ENCODE measurements at regions not wholly inside any gene's neighbourhood (a gene's known extent, or its start where the extent isn't known, plus 50 kb on each side); places are given as distances from the start of the nearest gene placed in this dataset.
"Not testable (repeated sequence)": the region's sequence is repeated elsewhere in the genome, so short reads cannot be mapped to it uniquely, and the experiment has no call there.

- Histone ChIP-seq H3K9ac (ENCODE audit: low read depth in 1 of 2, low read length in 2 of 2) (no peak overlapping the region), H3K4me1 (ENCODE audit: control insufficient read depth in 2 of 2, insufficient read depth in 2 of 2, low read length in 2 of 2) (no peaks in the 10 kb centered on the region), H3K4me3 (ENCODE audit: low read length in 2 of 2) (no peak overlapping the region), H3K27ac (ENCODE audit: low read depth in 2 of 2, low read length in 2 of 2) (no peak overlapping the region), H3K36me3 (ENCODE audit: control insufficient read depth in 2 of 2, insufficient read depth in 2 of 2, low read length in 2 of 2) (no peaks in the 10 kb centered on the region), H3K27me3 (ENCODE audit: control insufficient read depth in 2 of 2, insufficient read depth in 2 of 2, low read length in 2 of 2) (no peaks in the 10 kb centered on the region), H3K9me3 (ENCODE audit: control insufficient read depth in 2 of 2, low read length in 2 of 2) (no peaks in the 10 kb centered on the region)
Observed at GRCh38 chr4:117575850-117576249, 458.4 kb upstream of the NDST3 start.

DNA sequence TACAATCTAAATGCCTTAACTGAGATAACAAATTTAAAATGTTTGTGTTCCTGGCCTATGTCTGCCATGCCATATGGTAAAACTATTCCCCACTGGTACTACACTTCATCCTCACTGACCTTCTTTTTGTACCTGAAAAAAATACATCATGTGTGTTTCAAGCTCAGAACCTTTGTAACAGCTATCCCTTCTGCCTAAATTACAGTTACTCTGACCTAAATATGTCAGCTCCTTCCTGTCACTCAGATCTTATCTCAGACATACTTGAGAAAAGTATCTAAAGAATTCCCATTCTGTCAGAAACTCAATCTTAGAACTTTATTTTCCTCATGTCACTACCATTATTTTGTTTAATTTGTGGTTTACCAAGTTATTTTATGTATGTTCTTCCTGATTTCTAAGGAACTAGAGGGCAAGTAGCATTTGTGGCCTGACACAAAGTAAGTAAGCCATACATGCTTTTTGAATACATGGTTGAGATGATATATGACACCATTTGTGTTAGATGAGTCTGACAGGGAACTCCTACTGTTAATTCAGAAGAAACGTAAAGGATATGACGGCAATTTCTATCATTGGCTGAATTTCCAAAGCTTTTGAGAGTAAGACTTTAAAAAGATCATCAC lies 456.5 kb upstream of the NDST3 start:
- H3K27ac ChIP-seq (ENCODE audit: low read depth in 2 of 2, low read length in 2 of 2): no peak overlapping the region
- H3K36me3 ChIP-seq (ENCODE audit: control insufficient read depth in 2 of 2, insufficient read depth in 2 of 2, low read length in 2 of 2): no peaks in the 10 kb centered on the region

DNA sequence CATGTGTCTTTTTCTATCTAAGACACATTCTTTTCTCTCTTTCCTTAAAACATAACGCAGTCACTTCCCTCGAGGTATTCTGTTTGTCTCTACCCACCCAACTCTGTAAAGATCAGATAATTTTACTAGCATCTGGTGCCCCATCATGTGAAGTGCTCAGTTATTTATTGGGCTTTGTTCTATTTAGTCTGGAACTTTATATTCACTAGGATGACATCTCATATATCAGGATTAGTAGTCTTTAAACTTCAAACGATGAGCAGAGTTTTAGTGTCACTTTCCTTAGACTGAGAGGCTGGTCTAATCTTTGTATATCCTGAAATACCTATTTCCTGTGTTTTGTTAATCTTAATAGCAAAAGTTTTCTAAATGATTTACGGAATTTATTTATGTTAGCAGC lies 445.5 kb upstream of the NDST3 start:
- Histone ChIP-seq H3K4me3 (ENCODE audit: low read length in 2 of 2) (no peak overlapping the region), H3K27ac (ENCODE audit: low read depth in 2 of 2, low read length in 2 of 2) (no peak overlapping the region)

More for the DNA sequence above, 456.5 kb upstream of the NDST3 start:
- no peaks in the 10 kb centered on the region for H3K4me1 ChIP-seq (ENCODE audit: control insufficient read depth in 2 of 2, insufficient read depth in 2 of 2, low read length in 2 of 2)
- no peaks in the 10 kb centered on the region for H3K9me3 ChIP-seq (ENCODE audit: control insufficient read depth in 2 of 2, low read length in 2 of 2)
- H3K4me3 ChIP-seq (ENCODE audit: low read length in 2 of 2): no peak overlapping the region
- H3K9ac ChIP-seq (ENCODE audit: low read depth in 1 of 2, low read length in 2 of 2): no peak overlapping the region
- H3K27me3 ChIP-seq (ENCODE audit: control insufficient read depth in 2 of 2, insufficient read depth in 2 of 2, low read length in 2 of 2): no peaks in the 10 kb centered on the region

DNA sequence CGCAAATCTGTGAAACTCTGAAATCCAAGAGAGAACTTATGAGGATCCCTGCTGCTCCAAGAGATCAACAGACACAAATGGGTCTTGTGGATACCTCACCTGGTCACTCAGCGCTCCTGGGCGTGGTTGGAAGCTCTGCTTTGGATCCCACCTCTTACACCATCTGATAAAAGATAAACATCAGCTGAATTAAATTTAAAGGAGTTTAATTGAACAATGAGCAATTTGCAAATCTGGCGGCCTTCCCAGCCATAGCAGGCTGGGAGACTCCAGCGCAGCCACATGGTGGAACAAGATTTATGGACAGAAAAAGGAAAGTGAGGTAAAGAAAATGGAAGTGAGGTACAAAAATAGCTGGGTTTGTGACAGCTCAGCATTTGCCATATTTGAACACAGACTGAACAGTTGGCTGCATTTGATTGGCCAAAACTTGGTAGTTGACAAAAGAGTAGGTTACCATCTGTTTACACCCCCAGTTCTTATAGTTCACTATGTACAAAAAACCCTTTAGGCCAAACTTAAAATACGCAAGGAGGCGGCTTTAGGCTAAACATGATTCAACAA lies 437.3 kb upstream of the NDST3 start:
- no peak overlapping the region for H3K9ac ChIP-seq (ENCODE audit: low read depth in 1 of 2, low read length in 2 of 2)
- no peaks in the 10 kb centered on the region for H3K36me3 ChIP-seq (ENCODE audit: control insufficient read depth in 2 of 2, insufficient read depth in 2 of 2, low read length in 2 of 2)
- H3K27ac ChIP-seq (ENCODE audit: low read depth in 2 of 2, low read length in 2 of 2): no peak overlapping the region
- no peak overlapping the region for H3K4me3 ChIP-seq (ENCODE audit: low read length in 2 of 2)
- no peaks in the 10 kb centered on the region for H3K9me3 ChIP-seq (ENCODE audit: control insufficient read depth in 2 of 2, low read length in 2 of 2)
- H3K27me3 ChIP-seq (ENCODE audit: control insufficient read depth in 2 of 2, insufficient read depth in 2 of 2, low read length in 2 of 2): no peaks in the 10 kb centered on the region
- no peaks in the 10 kb centered on the region for H3K4me1 ChIP-seq (ENCODE audit: control insufficient read depth in 2 of 2, insufficient read depth in 2 of 2, low read length in 2 of 2)

More for the DNA sequence above, 445.5 kb upstream of the NDST3 start:
- H3K9ac ChIP-seq (ENCODE audit: low read depth in 1 of 2, low read length in 2 of 2): no peak overlapping the region
- H3K4me1 ChIP-seq (ENCODE audit: control insufficient read depth in 2 of 2, insufficient read depth in 2 of 2, low read length in 2 of 2): no peaks in the 10 kb centered on the region
- no peaks in the 10 kb centered on the region for H3K36me3 ChIP-seq (ENCODE audit: control insufficient read depth in 2 of 2, insufficient read depth in 2 of 2, low read length in 2 of 2)
- no peaks in the 10 kb centered on the region for H3K9me3 ChIP-seq (ENCODE audit: control insufficient read depth in 2 of 2, low read length in 2 of 2)
- H3K27me3 ChIP-seq (ENCODE audit: control insufficient read depth in 2 of 2, insufficient read depth in 2 of 2, low read length in 2 of 2): no peaks in the 10 kb centered on the region

DNA sequence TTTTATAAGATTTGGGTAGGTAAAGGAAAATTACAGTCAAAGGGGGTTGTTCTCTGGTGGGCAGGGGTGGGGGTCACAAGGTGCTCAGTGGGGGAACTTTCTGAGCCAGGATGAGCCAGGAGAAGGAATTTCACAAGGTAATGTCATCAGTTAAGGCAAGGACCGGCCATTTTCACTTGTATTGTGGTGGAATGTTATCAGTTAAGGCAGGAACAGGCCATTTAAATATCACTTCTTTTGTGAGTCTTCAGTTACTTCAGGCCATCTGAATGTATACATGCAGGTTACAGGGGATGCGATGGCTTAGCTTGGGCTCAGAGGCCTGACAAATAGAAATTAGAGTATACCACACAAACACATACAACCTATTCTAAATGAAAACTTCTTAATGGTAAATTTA lies 434.9 kb upstream of the NDST3 start:
- H3K36me3 ChIP-seq (ENCODE audit: control insufficient read depth in 2 of 2, insufficient read depth in 2 of 2, low read length in 2 of 2); H3K9me3 ChIP-seq (ENCODE audit: control insufficient read depth in 2 of 2, low read length in 2 of 2); H3K4me1 ChIP-seq (ENCODE audit: control insufficient read depth in 2 of 2, insufficient read depth in 2 of 2, low read length in 2 of 2); H3K27me3 ChIP-seq (ENCODE audit: control insufficient read depth in 2 of 2, insufficient read depth in 2 of 2, low read length in 2 of 2); H3K4me3 ChIP-seq (ENCODE audit: low read length in 2 of 2); H3K9ac ChIP-seq (ENCODE audit: low read depth in 1 of 2, low read length in 2 of 2); H3K27ac ChIP-seq (ENCODE audit: low read depth in 2 of 2, low read length in 2 of 2): not testable (repeated sequence)

DNA sequence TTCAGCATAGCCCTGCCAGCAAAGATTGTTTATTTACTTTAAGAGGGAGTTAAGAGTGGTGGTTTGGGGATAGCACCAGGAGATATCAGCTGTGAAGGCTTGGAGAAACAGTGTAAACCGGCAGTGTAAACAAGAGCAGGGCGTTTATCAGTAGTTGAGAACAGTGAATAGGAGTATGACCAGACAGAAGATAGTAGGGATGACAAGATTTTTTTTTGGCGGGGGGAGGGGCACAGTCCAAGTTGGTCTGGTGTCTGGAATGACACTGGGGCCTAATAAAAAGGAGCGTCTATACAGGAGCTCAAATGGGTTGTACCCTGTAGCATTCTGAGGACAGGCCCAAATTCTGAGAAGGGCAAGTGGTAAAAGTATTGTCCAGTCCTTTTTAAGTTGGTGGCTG lies 433.4 kb upstream of the NDST3 start:
- H3K9ac ChIP-seq (ENCODE audit: low read depth in 1 of 2, low read length in 2 of 2); H3K36me3 ChIP-seq (ENCODE audit: control insufficient read depth in 2 of 2, insufficient read depth in 2 of 2, low read length in 2 of 2); H3K9me3 ChIP-seq (ENCODE audit: control insufficient read depth in 2 of 2, low read length in 2 of 2); H3K4me3 ChIP-seq (ENCODE audit: low read length in 2 of 2); H3K27ac ChIP-seq (ENCODE audit: low read depth in 2 of 2, low read length in 2 of 2); H3K4me1 ChIP-seq (ENCODE audit: control insufficient read depth in 2 of 2, insufficient read depth in 2 of 2, low read length in 2 of 2); H3K27me3 ChIP-seq (ENCODE audit: control insufficient read depth in 2 of 2, insufficient read depth in 2 of 2, low read length in 2 of 2): not testable (repeated sequence)

GRCh38 chr4:117610706-117611308 lies 423.5 kb upstream of the NDST3 start:
- no peaks in the 10 kb centered on the region for H3K4me1 ChIP-seq (ENCODE audit: control insufficient read depth in 2 of 2, insufficient read depth in 2 of 2, low read length in 2 of 2)
- no peaks in the 10 kb centered on the region for H3K36me3 ChIP-seq (ENCODE audit: control insufficient read depth in 2 of 2, insufficient read depth in 2 of 2, low read length in 2 of 2)
- no peak overlapping the region for H3K4me3 ChIP-seq (ENCODE audit: low read length in 2 of 2)
- H3K9ac ChIP-seq (ENCODE audit: low read depth in 1 of 2, low read length in 2 of 2): no peak overlapping the region
- H3K9me3 ChIP-seq (ENCODE audit: control insufficient read depth in 2 of 2, low read length in 2 of 2): no peaks in the 10 kb centered on the region
- no peak overlapping the region for H3K27ac ChIP-seq (ENCODE audit: low read depth in 2 of 2, low read length in 2 of 2)
- H3K27me3 ChIP-seq (ENCODE audit: control insufficient read depth in 2 of 2, insufficient read depth in 2 of 2, low read length in 2 of 2): no peaks in the 10 kb centered on the region

GRCh38 chr4:117621673-117622072 lies 412.6 kb upstream of the NDST3 start:
- Histone ChIP-seq H3K27ac (ENCODE audit: low read depth in 2 of 2, low read length in 2 of 2) (no peak overlapping the region), H3K36me3 (ENCODE audit: control insufficient read depth in 2 of 2, insufficient read depth in 2 of 2, low read length in 2 of 2) (no peaks in the 10 kb centered on the region), H3K4me3 (ENCODE audit: low read length in 2 of 2) (no peak overlapping the region), H3K9me3 (ENCODE audit: control insufficient read depth in 2 of 2, low read length in 2 of 2) (no peaks in the 10 kb centered on the region), H3K4me1 (ENCODE audit: control insufficient read depth in 2 of 2, insufficient read depth in 2 of 2, low read length in 2 of 2) (no peaks in the 10 kb centered on the region), H3K27me3 (ENCODE audit: control insufficient read depth in 2 of 2, insufficient read depth in 2 of 2, low read length in 2 of 2) (no peaks in the 10 kb centered on the region), H3K9ac (ENCODE audit: low read depth in 1 of 2, low read length in 2 of 2) (no peak overlapping the region)

DNA sequence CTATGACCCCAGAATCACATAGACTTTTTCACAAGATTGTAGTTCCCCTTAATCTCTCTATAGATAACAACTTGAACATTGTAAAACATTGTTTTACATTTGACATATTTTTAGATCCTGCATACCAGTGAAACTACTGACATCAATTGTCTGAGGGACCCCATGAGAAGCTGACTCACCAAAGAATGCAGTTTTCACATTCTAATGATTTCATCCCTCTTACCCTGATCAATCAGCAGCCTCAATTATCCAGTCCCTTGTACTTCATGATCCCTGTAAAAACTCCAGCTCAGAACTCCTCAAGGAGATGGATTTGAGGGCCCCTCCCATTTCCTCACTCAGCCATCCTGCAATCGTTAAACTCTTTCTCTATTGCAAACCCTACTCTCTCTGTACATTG lies 411.0 kb upstream of the NDST3 start:
- no peak overlapping the region for H3K27ac ChIP-seq (ENCODE audit: low read depth in 2 of 2, low read length in 2 of 2)
- H3K36me3 ChIP-seq (ENCODE audit: control insufficient read depth in 2 of 2, insufficient read depth in 2 of 2, low read length in 2 of 2): no peaks in the 10 kb centered on the region
- H3K9ac ChIP-seq (ENCODE audit: low read depth in 1 of 2, low read length in 2 of 2): no peak overlapping the region
- no peaks in the 10 kb centered on the region for H3K27me3 ChIP-seq (ENCODE audit: control insufficient read depth in 2 of 2, insufficient read depth in 2 of 2, low read length in 2 of 2)
- H3K9me3 ChIP-seq (ENCODE audit: control insufficient read depth in 2 of 2, low read length in 2 of 2): no peaks in the 10 kb centered on the region
- no peak overlapping the region for H3K4me3 ChIP-seq (ENCODE audit: low read length in 2 of 2)
- H3K4me1 ChIP-seq (ENCODE audit: control insufficient read depth in 2 of 2, insufficient read depth in 2 of 2, low read length in 2 of 2): no peaks in the 10 kb centered on the region

- Histone ChIP-seq H3K4me3 (ENCODE audit: low read length in 2 of 2) (no peak overlapping the region), H3K27ac (ENCODE audit: low read depth in 2 of 2, low read length in 2 of 2) (no peak overlapping the region), H3K9ac (ENCODE audit: low read depth in 1 of 2, low read length in 2 of 2) (no peak overlapping the region), H3K27me3 (ENCODE audit: control insufficient read depth in 2 of 2, insufficient read depth in 2 of 2, low read length in 2 of 2) (no peaks in the 10 kb centered on the region), H3K9me3 (ENCODE audit: control insufficient read depth in 2 of 2, low read length in 2 of 2) (no peaks in the 10 kb centered on the region), H3K4me1 (ENCODE audit: control insufficient read depth in 2 of 2, insufficient read depth in 2 of 2, low read length in 2 of 2) (no peaks in the 10 kb centered on the region), H3K36me3 (ENCODE audit: control insufficient read depth in 2 of 2, insufficient read depth in 2 of 2, low read length in 2 of 2) (no peaks in the 10 kb centered on the region)
Observed at GRCh38 chr4:117626664-117627063, 407.6 kb upstream of the NDST3 start.
